COLO668 (cell line): ENCODE measurements at regions not wholly inside any gene's neighbourhood (a gene's known extent, or its start where the extent isn't known, plus 50 kb on each side); places are given as distances from the start of the nearest gene placed in this dataset.
A peak's percentile ranks its signal among the peaks of the same experiment; 100 is the strongest.
"Not testable (repeated sequence)": the region's sequence is repeated elsewhere in the genome, so short reads cannot be mapped to it uniquely, and the experiment has no call there.

Experiments
- DNase-seq: peaks from one replicate; lab custom pipeline; 2025; ENCODE audit not compliant: unreplicated experiment; lab: John Stamatoyannopoulos, UW

- no peak for DNase-seq
Observed at GRCh38 chr12:124477107-124477915, 90.1 kb downstream of the NCOR2 start.

- no peak for DNase-seq
Observed at GRCh38 chr12:124476011-124476400, 91.4 kb downstream of the NCOR2 start.

GRCh38 chr12:124475295-124476010 lies 92.0 kb downstream of the NCOR2 start:
- no peak for DNase-seq

- peak; percentile 24 for DNase-seq
Observed at GRCh38 chr12:124474709-124475108, 92.7 kb downstream of the NCOR2 start.

DNA sequence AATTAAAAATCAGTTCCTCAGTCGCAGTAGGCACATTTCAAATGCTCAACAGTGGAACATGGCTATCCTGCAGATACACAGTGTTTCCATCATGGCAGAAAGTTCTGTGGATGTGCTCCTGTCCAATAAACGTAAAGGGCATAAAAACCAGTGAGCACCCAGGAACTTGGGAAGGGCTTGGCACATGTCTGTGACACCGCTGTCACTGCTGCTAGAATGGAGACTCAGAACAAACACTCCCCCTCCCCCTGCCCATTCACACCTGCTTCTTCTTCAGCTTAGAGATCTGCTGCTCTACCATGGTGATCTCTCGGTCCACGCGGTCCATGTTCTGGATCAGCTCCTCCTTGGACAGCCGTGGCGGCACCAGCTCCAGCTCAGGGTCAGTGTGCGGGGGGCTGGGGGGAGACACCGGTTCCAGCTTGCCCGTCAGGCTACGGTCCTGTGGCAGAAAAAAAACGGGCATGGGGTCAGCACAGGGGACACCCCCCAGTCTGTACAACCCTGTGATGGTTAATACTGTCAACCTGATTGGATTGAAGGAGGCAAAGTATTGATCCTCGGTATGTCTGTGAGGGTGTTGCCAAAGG lies 94.6 kb downstream of the NCOR2 start:
- DNase-seq = no peak

- DNase-seq = no peak
Observed at GRCh38 chr12:124471828-124472227, 95.6 kb downstream of the NCOR2 start.

GRCh38 chr12:124470806-124471205 lies 96.6 kb downstream of the NCOR2 start:
- no peak for DNase-seq

DNA sequence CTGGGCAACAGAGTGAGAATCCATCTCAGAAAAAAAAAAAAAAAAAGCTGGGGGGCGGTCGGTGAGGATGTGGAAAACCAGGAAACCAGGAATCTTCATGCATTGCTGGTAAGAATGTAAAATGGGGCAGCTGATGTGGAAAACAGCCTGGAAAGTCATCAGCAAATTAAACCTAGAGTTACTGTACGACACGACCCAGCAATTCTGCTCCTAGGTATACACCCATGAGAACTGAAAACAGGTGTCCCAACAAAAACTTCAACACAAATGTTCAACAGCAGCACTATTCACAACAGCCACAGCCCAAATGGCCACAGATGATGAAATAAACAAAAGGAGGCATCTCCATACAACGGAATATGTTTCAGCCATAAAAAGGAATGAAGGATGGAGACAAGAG lies 97.3 kb downstream of the NCOR2 start:
- no peak for DNase-seq

- DNase-seq = peak; percentile 25
Observed at GRCh38 chr12:124469193-124469888, 98.1 kb downstream of the NCOR2 start.

- not testable (repeated sequence) for DNase-seq
Observed at GRCh38 chr12:124467549-124467948, 99.9 kb downstream of the NCOR2 start.

DNA sequence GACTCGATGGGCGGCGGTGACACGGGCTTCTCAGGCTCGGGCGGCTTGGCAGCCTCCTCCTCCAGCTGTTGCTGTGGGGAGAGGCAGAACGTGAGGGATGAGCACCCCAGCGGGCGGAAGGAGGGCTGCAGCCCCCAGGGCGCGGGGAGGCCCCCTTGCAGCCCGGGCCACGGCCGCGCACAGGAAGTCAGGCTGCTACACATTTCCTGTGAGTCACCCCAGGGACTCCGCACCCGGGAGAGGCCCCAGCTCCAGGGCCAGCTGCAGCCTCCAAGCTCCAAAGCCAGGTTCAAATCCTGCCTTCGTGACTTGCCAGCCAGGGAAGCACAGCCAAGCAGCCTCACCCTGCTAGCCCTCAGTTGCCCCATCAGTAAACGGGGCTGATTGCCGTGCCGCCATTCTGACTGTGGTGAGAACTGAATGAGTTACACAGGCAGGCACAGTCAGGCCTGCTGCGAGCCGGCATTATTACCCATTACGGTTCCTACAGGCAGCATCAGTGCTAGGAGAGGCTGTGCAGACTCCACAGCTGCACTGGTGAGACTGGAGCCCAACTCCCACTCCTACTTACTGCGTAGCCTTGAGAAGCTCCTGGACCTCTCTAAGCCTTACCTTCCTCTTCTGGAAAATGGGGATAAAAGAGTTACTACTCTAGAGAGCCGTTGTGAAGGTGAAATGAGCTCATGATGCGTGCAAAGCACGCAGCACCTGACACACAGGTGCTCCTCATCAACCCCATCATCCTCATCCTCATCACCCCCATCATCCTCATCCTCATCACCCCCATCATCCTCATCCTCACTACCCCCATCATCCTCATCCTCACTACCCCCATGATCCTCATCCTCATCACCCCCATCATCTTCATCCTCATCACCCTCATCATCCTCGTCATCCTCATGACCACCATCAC lies 100.9 kb downstream of the NCOR2 start:
- no peak for DNase-seq

- no peak for DNase-seq
Observed at GRCh38 chr12:124465473-124465872, 101.9 kb downstream of the NCOR2 start.

DNA sequence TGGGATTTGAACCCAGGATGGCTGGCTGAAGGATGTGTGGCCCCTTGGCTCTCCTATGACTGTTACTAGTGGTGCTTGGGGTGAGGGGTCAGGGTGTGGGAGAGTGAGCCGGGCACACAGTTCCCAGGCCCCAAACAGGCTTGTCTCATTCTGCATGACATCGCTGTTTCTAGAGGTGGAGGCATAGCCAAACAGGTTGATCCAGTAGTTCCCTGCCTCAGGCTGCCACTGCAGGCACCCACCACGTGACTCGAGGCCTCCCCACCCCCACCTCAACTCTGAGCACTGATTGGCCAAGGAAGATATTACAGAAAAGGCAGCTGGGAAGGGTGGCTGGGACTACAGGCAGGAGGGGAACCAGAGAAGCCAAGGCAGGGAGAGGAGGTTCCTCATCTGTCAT lies 102.6 kb downstream of the NCOR2 start:
- no peak for DNase-seq

DNA sequence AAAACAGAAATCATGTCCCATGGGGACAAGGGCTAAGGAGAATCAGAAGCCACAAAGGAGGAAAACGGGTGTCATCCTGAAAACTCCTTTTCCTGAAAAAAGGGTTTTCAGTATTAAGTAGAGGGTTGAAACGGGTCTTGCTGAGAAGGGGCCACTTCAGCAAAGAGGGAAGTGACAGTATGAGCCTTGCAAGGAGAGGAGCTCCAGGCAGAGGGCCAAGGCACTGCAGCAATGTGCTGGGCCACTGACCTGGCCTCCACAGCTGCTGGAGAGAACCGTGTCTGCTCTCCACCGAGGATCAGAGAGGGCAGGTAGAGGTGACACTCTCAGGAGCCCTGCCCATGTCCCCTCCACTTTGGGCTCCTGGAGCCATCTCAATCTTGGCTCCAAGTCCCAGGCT lies 103.3 kb downstream of the NCOR2 start:
- DNase-seq = no peak

GRCh38 chr12:124463341-124463921 lies 104.0 kb downstream of the NCOR2 start:
- DNase-seq = peak; percentile 92

DNA sequence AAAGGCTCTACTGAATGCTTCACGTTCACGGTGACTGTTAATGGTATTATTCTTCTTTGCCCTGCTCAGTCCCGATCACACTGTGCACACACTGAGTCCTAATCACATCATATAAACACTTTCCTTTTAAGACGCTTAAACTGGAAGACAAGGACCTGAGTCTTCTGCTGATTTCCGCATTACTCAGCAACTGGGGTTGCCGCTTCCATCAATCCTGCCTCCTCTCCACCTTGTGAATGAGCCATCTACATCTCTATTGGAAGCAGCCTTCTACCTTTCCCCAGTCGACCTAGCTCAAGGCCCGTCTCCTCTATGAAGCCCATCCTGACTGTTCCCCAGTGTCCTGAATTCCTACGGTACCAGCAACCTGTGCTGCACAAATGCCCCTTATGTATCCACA lies 104.7 kb downstream of the NCOR2 start:
- DNase-seq = no peak

DNA sequence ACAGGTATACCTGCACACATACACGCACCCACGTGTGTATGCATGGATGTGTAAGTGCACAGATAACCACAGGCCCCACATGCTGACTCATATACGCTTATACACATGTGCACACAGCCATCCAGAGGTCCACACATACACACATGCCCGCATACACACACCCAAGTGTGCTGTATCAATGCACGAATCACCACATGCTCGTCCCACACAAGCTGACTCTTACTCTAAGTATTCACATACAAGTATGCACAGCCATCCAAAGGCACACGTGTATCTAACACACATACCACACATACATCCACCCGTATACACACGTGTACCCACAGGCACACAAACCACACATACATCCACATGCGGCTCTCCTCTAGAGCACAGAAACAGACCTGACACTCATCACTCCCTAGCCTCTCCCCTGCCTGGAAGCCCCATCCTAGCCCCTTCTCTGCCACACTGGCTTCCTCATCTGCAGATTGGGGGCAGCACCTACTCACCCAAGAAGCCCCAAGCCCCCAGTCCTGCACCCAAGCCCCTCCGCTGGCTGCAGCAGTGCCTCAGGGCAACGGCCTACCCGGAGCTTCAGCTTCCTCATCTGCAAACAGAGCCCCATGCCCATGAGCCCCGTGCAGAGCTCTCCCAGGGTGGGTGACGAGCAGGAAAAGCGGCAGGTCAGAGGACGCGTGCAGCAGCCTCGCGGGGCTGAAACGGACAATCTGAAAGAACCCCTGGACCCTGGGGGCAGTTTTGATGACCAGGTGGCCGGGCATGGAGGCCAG lies 105.4 kb downstream of the NCOR2 start:
- no peak for DNase-seq

- DNase-seq = no peak
Observed at GRCh38 chr12:124461241-124461673, 106.2 kb downstream of the NCOR2 start.

GRCh38 chr12:124460771-124461170 lies 106.6 kb downstream of the NCOR2 start:
- DNase-seq = no peak
